Medulla oblongata (tissue), 1 donor: ENCODE measurements at regions not wholly inside any gene's neighbourhood (a gene's known extent, or its start where the extent isn't known, plus 50 kb on each side); places are given as distances from the start of the nearest gene placed in this dataset.
A peak's percentile ranks its signal among the peaks of the same experiment; 100 is the strongest.
"Not testable (repeated sequence)": the region's sequence is repeated elsewhere in the genome, so short reads cannot be mapped to it uniquely, and the experiment has no call there.

Source experiments
- DNase-seq: peaks from one replicate; pipeline ENCODE4 v3.0.0-alpha.2; 2015; ENCODE audit errors: extremely low spot score

DNA sequence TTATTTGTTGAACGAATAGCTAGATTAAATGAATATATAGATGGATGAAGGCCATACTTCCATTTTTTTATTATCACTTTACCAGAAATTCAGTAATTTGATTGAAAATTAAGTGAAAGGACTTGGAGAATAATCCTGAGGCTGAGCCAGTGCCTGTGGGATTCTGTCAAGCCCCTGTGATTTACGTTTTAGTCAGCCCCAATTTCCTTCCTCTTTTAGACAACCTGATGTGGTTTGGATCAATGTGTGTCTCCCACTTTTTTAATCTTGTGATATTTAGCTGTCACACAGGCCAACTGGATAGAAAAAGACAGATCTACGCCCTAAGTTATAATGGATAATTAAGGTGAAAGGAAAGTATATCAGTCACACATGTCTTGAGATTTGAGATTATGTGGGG lies 188.8 kb downstream of the EDN1 start:
- no peak for DNase-seq

DNA sequence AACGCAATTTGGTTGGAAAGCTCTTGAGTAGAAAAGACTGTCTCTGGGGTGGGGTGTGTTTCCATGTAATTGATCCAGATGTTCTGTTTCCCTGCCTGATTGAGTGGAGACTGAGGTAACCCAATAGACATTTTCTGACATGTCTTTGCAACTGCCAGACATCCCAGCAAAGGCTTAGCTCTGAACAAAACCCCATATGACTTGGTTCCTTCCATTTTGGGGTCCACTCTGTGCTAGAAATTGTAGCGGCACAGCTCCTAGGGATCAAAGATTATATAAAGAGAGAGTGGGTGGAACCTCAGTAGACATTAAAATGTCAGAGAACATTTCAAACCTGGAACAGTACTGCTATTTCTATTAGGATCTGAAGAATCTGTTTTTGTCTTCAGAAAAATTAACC lies 189.3 kb downstream of the EDN1 start:
- DNase-seq: no peak

GRCh38 chr6:12479881-12480280 lies 189.7 kb downstream of the EDN1 start:
- no peak for DNase-seq

DNA sequence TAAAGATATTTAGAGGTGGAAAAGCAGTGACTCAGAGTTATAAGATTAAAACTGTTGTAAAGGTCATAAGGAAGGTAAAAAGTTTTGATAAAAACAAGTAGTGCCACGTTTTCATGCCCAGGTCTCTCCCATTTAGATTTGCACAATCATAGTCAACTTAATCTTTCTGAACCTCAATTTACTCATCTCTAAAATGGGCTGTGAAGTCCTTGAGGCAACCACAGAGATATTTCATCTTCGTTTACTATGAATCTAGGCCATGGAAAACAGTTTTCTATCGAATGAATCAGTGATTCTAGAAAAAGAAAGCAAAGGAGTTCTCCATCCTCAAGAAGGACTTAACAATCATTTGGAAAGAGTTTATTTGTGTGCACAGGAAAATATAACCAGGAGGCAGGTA lies 190.2 kb downstream of the EDN1 start:
- no peak for DNase-seq

GRCh38 chr6:12481292-12481691 lies 191.1 kb downstream of the EDN1 start:
- no peak for DNase-seq

DNA sequence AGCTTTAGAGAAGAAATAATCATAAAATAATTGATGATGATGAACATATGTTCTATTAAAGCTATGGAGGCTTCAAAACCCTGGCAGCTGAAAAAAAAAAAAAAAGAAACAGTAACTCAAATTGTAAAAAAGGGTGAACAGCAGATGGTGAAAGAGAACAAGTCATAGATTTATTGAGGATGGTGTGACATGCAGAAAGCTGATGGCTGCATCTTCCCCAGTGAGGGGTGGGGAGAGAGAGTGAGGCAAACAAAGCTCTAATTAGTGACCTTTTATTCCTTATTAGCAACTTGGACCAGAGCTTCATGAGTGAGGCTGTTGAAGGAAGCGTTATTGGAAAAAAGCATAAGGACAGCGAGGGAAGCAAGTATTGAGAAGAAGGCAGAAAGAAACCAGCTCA lies 191.7 kb downstream of the EDN1 start:
- no peak for DNase-seq

GRCh38 chr6:12482386-12483375 lies 192.5 kb downstream of the EDN1 start:
- DNase-seq: no peak

DNA sequence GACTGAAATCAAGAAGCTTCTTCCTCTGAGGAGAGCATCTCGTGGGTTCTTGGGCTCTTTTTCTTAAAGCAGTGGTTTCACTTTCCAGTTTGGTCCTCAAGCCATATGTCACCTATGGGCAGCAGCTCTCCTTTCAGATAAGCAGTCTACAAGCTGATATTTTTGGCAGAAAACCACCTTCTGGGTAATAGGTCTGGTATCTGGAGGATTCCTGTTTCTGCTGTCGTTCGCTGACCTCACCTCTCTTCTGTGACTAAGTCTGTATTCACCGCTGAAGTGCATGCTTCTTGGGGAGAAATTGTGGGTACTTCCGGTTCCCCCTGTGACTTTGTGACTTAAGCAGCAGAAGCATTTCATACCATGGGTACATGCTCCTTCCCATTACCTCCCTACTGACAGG lies 193.6 kb downstream of the EDN1 start:
- DNase-seq: peak; percentile 19

GRCh38 chr6:12484519-12484918 lies 194.4 kb downstream of the EDN1 start:
- no peak for DNase-seq

DNA sequence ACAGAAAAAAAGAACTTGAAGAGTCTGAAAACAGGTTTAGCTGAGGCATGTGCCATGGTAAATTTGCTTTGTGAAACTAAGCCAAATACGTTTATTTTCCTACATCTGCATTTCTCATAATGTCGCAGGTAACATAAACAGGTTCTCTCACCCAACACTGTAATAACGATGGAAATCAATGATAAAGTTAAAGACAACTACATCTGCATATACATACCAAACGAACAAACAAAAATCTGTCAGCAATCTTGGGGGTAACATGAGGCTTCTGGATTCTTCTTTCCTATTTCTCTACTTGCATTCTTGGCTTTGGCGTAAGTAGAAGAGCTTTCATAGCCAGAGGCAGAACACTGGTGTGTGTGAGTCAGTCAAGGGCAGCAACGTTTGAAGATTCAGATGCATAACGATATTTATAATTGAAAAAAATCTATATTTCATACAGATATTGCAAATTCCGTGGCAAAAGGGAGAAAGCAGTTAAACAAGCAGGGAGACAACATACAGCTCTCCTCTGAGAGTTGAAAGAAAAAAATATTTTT lies 195.1 kb downstream of the EDN1 start:
- DNase-seq: no peak

- DNase-seq: no peak
Measured at GRCh38 chr6:12485837-12486236, 195.7 kb downstream of the EDN1 start.

GRCh38 chr6:12490351-12490903 lies 200.3 kb downstream of the EDN1 start:
- DNase-seq: no peak

GRCh38 chr6:12490904-12491571 lies 200.9 kb downstream of the EDN1 start:
- DNase-seq: no peak

DNA sequence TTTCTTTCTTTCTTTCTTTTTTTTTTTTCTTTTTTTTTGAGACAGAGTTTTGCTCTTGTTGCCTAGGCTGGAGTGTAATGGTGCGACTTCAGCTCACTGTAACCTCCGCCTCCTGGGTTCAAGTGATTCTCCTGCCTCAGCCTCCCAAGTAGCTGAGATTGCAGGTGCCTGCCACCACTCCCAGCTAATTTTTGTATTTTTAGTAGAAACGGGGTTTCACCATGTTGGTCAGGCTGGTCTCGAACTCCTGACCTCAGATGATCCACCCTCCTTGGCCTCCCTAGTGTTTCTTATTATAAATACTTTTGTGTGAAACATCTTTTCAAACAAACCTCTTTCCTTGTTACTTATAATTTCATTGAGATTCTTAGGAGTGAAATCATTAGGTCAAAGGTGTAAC lies 202.8 kb downstream of the EDN1 start:
- not testable (repeated sequence) for DNase-seq

DNA sequence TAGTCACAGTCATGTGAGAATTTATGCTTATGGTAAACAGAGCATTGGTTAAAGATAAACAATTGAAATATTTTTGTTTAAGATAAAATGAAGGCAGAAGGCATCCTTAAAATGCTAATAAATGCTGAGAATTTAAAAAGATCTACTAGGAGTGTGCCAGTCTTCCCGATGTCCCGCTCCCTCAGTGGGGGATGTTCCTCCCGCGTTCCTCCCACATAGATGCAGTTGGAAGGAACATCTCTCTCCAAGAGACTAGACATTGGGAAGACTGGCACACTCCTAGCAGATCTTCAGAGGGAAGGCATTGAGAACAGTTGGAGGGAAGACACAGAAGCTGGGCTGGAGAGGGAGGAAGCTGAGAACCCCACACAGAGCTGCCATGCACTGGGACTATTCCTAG lies 203.3 kb downstream of the EDN1 start:
- no peak for DNase-seq

DNA sequence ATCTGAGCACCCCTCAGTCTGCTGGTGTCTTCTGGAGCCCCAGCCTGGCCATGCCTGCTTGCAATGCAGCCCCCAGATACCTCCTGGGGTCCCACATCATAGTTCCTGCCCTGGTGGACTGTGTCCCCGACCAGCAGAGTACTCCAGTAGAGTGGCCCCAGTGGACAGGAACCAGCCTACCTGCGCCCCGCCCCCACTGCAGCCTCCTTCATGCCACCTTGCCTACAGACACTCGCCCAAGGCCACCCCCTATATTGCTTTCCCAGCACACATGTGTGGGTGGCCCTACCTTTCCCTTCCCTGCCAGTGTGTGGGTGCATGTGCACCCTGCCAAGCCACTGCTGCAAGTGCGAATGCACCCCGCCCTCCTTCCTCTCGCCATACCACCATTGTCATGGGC lies 204.0 kb downstream of the EDN1 start:
- DNase-seq: no peak

DNA sequence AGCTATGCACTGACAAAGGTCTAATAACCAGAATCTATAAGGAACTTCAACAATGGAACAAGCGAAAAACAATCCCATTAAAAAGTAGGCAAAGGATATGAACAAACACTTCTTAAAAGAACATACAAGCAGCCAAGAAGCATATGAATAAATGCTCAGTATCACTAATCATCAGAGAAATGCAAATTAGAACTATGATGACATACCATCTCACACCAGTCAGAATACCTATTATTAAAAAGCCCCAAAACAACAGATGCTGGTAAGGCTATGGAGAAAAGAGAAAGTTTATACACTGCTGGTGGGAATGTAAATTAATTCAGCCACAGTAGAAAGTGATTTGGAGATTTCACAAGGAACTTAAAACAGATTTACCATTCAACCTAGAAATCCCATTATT lies 211.8 kb downstream of the EDN1 start:
- no peak for DNase-seq

DNA sequence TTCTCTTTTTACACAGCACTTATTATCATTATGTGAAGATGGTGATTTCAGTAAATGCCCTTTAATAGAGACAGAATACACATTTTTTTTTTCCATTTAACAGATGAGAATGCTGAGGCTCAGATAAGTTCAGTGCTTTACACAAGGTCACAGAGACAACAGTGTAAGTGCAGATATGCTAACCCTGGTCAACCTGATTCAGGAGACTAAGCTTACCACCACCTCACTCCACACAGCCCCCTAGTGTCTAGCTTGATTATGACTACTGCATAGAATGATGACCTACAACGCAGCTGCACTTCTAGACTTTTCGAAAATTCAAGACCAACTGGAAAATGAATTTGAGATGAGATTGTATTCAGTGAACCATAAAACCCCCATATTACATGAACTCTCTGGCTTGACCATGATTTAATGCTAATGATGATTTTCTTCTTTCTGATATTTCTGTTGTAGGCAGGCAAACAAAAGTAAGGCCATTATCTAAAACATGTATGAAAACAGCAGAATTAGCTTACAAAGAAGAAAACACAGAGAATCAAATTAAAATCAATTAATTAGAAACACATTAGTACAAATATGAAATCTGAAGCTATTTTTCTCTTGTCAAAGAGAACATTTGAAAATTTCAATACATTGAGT lies 212.1 kb upstream of the PHACTR1 start:
- no peak for DNase-seq

DNA sequence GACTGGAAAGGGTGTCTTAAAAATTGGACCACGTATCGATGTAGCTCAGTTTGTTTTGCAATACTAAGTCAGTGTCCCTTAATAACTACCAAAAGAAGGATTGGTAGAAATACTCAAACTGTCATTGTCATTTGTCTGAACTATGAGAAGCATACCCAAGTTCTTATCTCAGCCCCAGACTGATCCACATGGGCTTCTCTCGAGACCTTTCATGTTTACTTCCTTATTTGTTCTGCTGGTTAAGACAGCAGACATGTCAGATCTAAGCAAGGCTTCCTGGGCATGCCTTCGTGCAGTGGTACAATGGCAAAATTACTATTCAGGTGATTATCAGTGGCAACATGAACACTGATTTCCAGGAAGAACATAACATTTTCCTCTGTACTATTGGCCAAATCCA lies 211.1 kb upstream of the PHACTR1 start:
- DNase-seq: no peak

DNA sequence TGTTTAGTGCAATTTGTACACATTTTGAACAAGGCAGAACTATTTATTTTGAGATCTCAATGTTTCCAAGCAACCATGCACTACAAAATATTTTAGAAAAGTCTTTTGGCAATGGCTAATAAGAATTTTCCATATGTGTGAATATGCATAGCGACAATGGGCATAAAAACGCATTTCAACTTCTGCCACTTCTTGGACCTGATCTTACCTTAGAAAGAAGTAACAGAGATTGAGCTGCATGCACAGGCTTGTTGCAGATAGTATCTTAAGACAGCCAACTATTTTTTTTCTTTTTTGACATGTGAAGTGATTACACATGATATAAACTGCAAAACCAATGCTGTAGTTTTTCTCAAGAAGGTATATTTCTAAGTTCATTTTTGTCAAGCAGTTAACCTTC lies 210.4 kb upstream of the PHACTR1 start:
- DNase-seq: no peak

- no peak for DNase-seq
Measured at GRCh38 chr6:12507636-12508035, 208.9 kb upstream of the PHACTR1 start.

- DNase-seq: no peak
Measured at GRCh38 chr6:12508553-12508952, 208.0 kb upstream of the PHACTR1 start.
